ENCODE measurements at regions not wholly inside any gene's neighbourhood (a gene's known extent, or its start where the extent isn't known, plus 50 kb on each side); places are given as distances from the start of the nearest gene placed in this dataset.
"Not testable (repeated sequence)": the region's sequence is repeated elsewhere in the genome, so short reads cannot be mapped to it uniquely, and the experiment has no call there.

DNA sequence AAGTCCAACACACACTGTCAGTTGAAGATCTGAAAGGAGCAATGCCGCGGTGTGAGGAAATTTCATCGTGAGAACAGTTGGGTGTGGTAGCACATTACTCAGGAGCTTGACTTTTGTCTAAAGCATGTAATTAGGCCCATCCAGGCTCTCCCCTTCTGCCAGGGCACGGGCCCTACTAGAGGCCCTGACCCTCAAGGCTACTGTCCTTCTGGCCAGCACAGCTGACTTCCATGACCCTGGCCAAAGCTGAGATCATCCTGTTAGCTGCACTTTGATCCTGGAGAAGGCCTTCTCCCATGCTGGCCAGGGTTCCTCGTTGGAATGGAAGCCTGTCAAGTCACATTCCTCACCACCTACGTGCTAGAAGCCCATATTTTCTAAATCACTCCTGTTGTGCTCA, 77.8 kb upstream of the SLC1A3 start:
- no peak for DNase-seq (ENCODE audit: low read depth)

DNA sequence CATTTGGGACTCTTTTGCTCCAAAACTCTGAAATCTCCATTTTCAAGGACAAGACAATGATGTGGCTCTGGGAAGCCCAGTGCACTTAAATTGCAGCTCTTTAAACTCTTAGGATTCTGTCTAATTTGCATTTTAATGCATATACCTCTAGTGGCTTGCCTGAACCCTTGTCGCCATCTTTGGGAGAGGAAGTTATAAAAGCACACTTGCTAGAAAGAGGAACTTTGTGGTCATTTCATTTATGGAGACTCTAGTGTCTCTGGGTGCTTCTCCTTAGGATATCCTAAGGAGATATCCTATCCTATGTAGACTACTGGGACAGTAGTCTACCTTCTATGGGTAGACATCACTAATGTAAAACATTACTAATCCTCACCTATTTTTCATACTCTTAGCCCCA, 77.3 kb upstream of the SLC1A3 start:
- no peak for DNase-seq (ENCODE audit: low read depth)

DNA sequence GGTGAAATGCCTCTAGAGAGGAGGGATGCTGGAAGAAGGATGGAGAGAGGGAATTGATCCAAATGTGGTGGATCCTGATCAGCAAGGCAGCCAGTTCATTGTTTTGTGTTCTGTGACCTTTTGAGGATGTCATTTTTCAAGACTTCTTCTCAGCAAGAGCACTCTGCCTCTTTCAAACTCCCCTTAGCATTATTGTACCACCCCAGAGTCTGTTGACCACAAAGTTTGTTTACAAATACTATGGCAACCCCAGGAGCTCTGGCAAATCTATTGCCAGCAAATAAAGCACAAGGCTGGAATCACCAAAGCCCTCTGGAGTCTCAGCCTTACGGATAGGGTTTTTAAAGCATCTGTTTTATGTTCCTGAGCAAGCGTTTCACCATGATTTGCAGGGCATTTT, 76.2 kb upstream of the SLC1A3 start:
- DNase-seq (ENCODE audit: low read depth): no peak

DNA sequence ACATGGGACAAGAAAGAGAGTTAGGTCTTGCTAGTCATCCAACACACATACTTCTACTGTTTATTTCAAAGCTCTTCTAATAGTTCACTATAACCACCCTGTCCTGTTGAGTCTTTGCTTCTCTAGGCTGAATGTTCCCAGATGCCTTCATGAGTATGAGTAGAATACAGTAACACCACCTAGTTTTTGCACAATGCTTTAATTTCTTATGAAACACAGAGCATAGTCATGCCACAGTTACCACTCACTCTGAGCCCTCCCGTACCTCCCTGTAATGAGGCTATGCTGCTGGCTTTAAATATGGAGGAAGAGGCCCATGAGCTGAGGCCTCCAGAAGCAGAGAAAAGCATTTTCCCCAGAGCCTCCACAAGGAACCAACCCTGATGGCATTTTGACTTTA, 75.0 kb upstream of the SLC1A3 start:
- DNase-seq (ENCODE audit: low read depth): no peak

DNA sequence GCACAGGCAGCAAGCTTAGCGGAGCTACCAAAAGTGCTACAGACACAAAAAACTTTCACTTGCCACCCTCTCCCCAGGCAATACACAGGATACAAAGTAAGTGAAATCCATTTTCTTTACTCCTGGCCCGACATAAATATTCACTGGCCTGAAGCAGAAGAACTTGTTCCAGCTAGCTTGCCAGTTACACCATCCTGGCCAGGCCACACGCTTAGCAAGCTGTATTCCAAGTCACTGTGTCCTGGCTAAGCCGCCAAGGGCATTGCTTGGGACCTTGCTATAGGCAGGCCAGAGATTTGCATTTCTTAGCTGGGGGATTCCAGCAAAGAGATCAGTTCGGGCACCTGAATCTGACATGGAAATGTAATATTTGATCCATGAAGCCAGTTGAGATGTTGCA, 71.0 kb upstream of the SLC1A3 start:
- DNase-seq (ENCODE audit: low read depth): no peak

DNA sequence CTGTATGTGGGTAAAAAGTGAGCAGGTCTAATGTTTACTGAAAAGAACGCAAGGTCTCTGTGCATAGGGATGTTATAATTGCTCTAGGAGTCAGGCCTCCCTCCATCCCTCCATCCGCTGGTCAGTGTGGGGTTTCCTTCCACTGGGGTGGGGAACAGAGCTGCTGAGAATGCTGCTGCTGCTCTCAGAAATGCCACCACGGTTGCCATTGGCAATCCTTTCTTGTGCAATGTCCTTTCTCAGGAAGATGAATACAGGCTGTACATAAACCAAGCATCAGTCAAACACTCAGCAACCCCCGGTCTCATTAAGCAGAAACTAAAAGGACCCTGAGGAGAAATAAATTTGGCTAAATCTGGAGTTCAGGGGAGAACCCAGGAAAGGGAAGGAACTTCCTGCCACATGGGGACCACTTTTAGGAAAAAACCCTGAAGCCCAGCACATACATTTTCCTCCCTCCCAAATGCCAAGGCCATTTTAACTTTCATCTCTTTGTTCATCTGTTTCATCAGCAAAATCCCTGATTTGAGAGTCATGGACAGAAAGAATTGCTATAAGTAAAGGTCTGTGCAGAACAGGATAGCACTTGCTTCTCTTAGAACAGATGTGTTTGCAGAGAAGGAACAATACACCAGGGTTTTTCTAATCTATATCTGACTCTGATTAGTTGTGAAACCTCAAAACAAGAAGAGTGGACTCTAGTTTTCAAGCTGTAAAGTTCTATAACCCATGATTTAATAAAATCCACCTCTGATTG, 70.4 kb upstream of the SLC1A3 start:
- no peak for DNase-seq (ENCODE audit: low read depth)

DNA sequence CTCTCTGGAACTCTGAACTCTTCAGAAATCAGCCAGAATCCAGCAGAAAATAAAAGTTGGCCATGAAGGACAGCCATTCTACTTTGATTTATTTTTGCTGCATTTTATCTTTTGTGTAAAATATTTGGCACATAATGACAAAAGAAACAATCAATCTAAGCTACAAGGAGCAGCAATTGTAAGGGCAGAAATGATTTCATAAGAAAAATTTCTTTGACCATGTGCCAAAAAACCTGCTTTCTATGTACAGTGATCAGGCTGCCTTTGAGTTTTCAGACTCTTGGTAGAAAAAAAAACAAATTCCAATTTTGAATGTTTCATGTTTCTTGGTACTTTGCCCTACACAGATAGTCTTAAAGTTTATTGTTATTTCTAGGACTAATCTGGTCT, 69.8 kb upstream of the SLC1A3 start:
- no peak for DNase-seq (ENCODE audit: low read depth)

DNA sequence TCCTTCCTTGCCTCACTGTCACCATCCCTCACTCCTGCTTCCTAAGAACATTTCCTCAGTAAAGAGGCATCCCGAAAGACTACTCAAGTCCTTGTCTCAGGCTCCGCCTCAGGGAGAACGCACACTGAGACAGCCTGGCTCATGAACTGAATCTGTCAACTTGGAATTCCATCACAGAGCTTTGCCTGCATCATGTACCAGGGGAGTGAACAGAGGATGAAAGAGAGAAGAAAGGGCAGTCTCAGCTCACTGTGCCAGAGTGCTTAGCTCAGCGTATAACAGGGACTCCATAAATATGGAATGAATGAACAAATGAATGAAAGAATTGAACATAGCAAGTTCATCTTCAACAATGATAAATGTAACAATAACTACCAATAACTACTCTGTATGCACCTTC, 68.7 kb upstream of the SLC1A3 start:
- no peak for DNase-seq (ENCODE audit: low read depth)

DNA sequence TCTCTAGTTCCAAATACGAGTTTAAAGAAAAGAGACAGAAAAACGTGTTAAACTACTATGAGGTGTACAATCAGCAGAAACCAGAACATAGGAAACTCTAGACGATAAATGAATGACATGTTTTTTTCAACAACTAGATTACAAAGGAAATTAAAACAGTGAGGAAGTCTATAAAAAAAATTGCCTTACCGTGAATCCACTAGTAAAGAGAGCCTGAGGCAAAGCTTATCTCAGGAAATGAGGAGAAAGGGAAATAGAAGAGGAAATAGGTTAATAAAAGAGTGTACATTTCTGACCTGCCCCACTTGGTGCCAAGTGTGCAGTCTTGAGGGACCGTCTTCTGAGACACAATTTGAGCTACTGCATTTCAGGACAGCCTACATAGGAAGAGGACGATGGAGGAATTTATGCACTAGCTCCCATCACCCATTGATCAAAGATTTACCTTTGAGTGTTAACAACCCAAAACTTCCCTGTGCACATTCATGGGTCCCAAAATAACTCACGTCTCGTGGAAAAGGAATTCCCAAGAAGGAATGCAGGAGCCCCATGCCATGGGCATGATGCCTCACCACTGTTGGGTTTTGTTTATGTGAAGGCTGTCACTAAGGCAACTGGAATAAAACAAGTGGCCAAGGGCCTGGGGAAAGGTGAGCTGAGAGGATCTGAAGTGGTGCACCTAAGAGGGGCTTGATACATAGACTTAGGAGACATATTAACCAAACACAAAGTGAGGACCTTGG, 53.6 kb upstream of the SLC1A3 start:
- DNase-seq (ENCODE audit: low read depth): no peak

DNA sequence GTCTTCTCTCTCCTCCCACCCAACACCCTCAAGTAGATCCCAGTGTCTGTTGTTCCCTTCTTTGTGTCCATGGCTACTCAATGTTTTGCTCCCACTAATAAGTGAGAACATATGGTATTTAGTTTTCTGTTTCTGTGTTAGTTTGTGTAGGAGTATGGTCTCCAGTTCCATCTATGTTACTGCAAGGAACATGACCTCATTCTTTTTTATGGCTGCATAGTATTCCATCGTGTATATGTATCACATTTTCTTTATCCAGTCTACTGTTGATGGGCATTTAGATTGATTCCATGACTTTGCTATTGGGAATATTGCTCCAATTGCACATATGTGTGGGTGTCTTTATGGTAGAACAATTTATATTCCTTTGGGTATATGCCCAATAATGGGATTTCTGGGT, 51.4 kb upstream of the SLC1A3 start:
- DNase-seq (ENCODE audit: low read depth): not testable (repeated sequence)
